Liver (tissue), 8 donors: ENCODE measurements at regions not wholly inside any gene's neighbourhood (a gene's known extent, or its start where the extent isn't known, plus 50 kb on each side); places are given as distances from the start of the nearest gene placed in this dataset.
A peak's percentile ranks its signal among the peaks of the same experiment; 100 is the strongest.
"Not testable (repeated sequence)": the region's sequence is repeated elsewhere in the genome, so short reads cannot be mapped to it uniquely, and the experiment has no call there.

ENCODE experiments used
- DNase-seq: peaks from one replicate; pipeline ENCODE4 v3.0.0-alpha.2; 2017; ENCODE audit warnings: low spot score
- H3K27ac ChIP-seq, 2 donors: one replicate each; pipeline ENCODE4 v1.7.0; 2013; ENCODE audit warnings: inconsistent platforms in 2 of 2, low read length in 2 of 2, control low read depth in 1 of 2, low read depth in 1 of 2, mild to moderate bottlenecking in 1 of 2
- H3K27me3 ChIP-seq, 4 donors: one replicate each; pipeline versions ENCODE4 v1.6.1 to v1.7.0; 2013; ENCODE audit warnings: low read length in 3 of 4, inconsistent platforms in 1 of 4, mild to moderate bottlenecking in 1 of 4, moderate library complexity in 1 of 4; ENCODE audit not compliant: control insufficient read depth in 4 of 4, insufficient read depth in 4 of 4
- H3K36me3 ChIP-seq, 4 donors: one replicate each; pipeline versions ENCODE4 v1.6.1 to v1.7.0; 2013; ENCODE audit warnings: low read length in 3 of 4, mild to moderate bottlenecking in 3 of 4, low read depth in 1 of 4, moderate library complexity in 1 of 4; ENCODE audit not compliant: control insufficient read depth in 4 of 4, insufficient read depth in 3 of 4
- H3K4me1 ChIP-seq, 4 donors: one replicate each; pipeline versions ENCODE4 v1.6.1 to v1.7.0; 2013; ENCODE audit warnings: low read length in 3 of 4, mild to moderate bottlenecking in 3 of 4, moderate library complexity in 1 of 4; ENCODE audit not compliant: control insufficient read depth in 4 of 4, insufficient read depth in 4 of 4
- H3K4me3 ChIP-seq, 3 donors: one replicate each; pipeline versions ENCODE4 v1.6.1 to v1.7.0; 2013; ENCODE audit warnings: low read length in 3 of 3, control low read depth in 1 of 3, low read depth in 1 of 3, mild to moderate bottlenecking in 1 of 3
- H3K9ac ChIP-seq, 2 donors: one replicate each; pipeline ENCODE4 v1.7.0; 2013; ENCODE audit warnings: low read length in 2 of 2, mild to moderate bottlenecking in 2 of 2, moderate library complexity in 2 of 2, control low read depth in 1 of 2, low read depth in 1 of 2
- H3K9me3 ChIP-seq, 4 donors: one replicate each; pipeline versions ENCODE4 v1.6.1 to v1.7.0; 2013; ENCODE audit warnings: low read length in 3 of 4; ENCODE audit not compliant: control insufficient read depth in 4 of 4
- CTCF ChIP-seq: fragments of 150-350 bp; IDR thresholded peaks from 2 replicates; pipeline ENCODE4 v1.5.1; 2017; ENCODE audit warnings: improper control_type of control experiment, low read depth, low read length; ENCODE audit not compliant: missing input control
- GABPA ChIP-seq, 2 donors: IDR thresholded peaks in 1 of 2; conservative IDR thresholded peaks in 1 of 2; 2 replicates each; pipeline ENCODE4 v1.6.1; 2016; ENCODE audit warnings: antibody characterized with exemption in 2 of 2, mild to moderate bottlenecking in 1 of 2, moderate library complexity in 1 of 2
- JUND ChIP-seq, 2 donors: IDR thresholded peaks; 2 replicates each; pipeline ENCODE4 v1.6.1; 2016; ENCODE audit warnings: antibody characterized with exemption in 2 of 2
- MAX ChIP-seq: IDR thresholded peaks from 2 replicates; pipeline ENCODE4 v1.6.1; 2016; ENCODE audit warnings: antibody characterized with exemption
- NR2F2 ChIP-seq: IDR thresholded peaks from 2 replicates; pipeline ENCODE4 v1.6.1; 2016; ENCODE audit warnings: antibody characterized with exemption
- RAD21 ChIP-seq, 2 donors: IDR thresholded peaks; 2 replicates each; pipeline ENCODE4 v1.6.1; 2016; ENCODE audit warnings: antibody characterized with exemption in 2 of 2, mild to moderate bottlenecking in 2 of 2
- REST ChIP-seq: IDR thresholded peaks from 2 replicates; pipeline ENCODE4 v1.6.1; 2016; ENCODE audit warnings: antibody characterized with exemption, mild to moderate bottlenecking
- SP1 ChIP-seq: IDR thresholded peaks from 2 replicates; pipeline ENCODE4 v1.6.1; 2018; ENCODE audit warnings: antibody characterized with exemption, mild to moderate bottlenecking
- YY1 ChIP-seq: IDR thresholded peaks from 2 replicates; pipeline ENCODE4 v1.6.1; 2016; ENCODE audit warnings: antibody characterized with exemption, mild to moderate bottlenecking
- WGBS: extraction: QIAGEN DNeasy Blood & Tissue Kit; methylation state at CpG from one replicate; pipeline ENCODE4 v1.1.7; 2013; 5-methylcytosine and 5-hydroxymethylcytosine counted together
- donor health status: healthy.
- donor health status: healthy.
- donor health status: healthy.
- donor health status: healthy.
- donor health status: healthy.

GRCh38 chr4:81715757-81716156, 244.1 kb upstream of the RASGEF1B start:
- Histone ChIP-seq H3K27ac (no peak overlapping the region), H3K9me3 (no peaks in the 10 kb centered on the region), H3K36me3 (no peaks in the 10 kb centered on the region), H3K9ac (no peak overlapping the region), H3K4me1 (no peaks in the 10 kb centered on the region), H3K27me3 (no peaks in the 10 kb centered on the region), H3K4me3 (no peak overlapping the region)
- TF ChIP-seq NR2F2 (no peak), RAD21 (IDR thresholded peaks at IDR 0.05) (peak in 1 of 2 donors; percentile 15)
- WGBS = 74% methylated on average over 5 of the region's 5 CpGs
- DNase-seq = no peak

- WGBS = 49% methylated on average over 8 of the region's 8 CpGs
- not testable (repeated sequence) for DNase-seq
Observed at GRCh38 chr4:81715357-81715756, 243.7 kb upstream of the RASGEF1B start.

GRCh38 chr4:81714291-81714690, 242.6 kb upstream of the RASGEF1B start:
- Histone ChIP-seq H3K27ac (no peak overlapping the region), H3K4me1 (no peaks in the 10 kb centered on the region), H3K4me3 (no peak overlapping the region), H3K9ac (no peak overlapping the region), H3K36me3 (no peaks in the 10 kb centered on the region), H3K27me3 (no peaks in the 10 kb centered on the region), H3K9me3 (no peaks in the 10 kb centered on the region)
- 95% methylated on average over 4 of the region's 4 CpGs for WGBS
- no peak for TF ChIP-seq YY1
- no peak for TF ChIP-seq REST
- TF ChIP-seq GABPA (IDR thresholded peaks at IDR 0.05 in 1 of 2, conservative IDR thresholded peaks at IDR 0.05 in 1 of 2) = no peak
- TF ChIP-seq JUND (IDR thresholded peaks at IDR 0.05) = no peak
- TF ChIP-seq CTCF = no peak
- TF ChIP-seq SP1 = no peak
- no peak for TF ChIP-seq MAX
- no peak for DNase-seq

More at GRCh38 chr4:81715357-81715756, 243.7 kb upstream of the RASGEF1B start:
- not testable (repeated sequence) for H3K27ac ChIP-seq, H3K9me3 ChIP-seq, H3K9ac ChIP-seq, H3K4me1 ChIP-seq, H3K4me3 ChIP-seq, H3K36me3 ChIP-seq, H3K27me3 ChIP-seq
